22Rv1 (cell line): ENCODE measurements at regions not wholly inside any gene's neighbourhood (a gene's known extent, or its start where the extent isn't known, plus 50 kb on each side); places are given as distances from the start of the nearest gene placed in this dataset.

Experiments
- H3K27ac ChIP-seq: fragments of 450-650 bp; 2 replicates; pipeline ENCODE4 v1.5.1; 2017
- ZFX ChIP-seq: fragments of 450-650 bp; IDR thresholded peaks from 2 replicates; pipeline ENCODE4 v1.6.1; 2017; ENCODE audit warnings: antibody characterized with exemption, borderline replicate concordance
- TF ChIP-seq, protein P1 (sequence below): fragments of 450-650 bp; IDR thresholded peaks from 2 replicates; pipeline ENCODE4 v1.5.1; 2017; ENCODE audit warnings: mild to moderate bottlenecking

DNA sequence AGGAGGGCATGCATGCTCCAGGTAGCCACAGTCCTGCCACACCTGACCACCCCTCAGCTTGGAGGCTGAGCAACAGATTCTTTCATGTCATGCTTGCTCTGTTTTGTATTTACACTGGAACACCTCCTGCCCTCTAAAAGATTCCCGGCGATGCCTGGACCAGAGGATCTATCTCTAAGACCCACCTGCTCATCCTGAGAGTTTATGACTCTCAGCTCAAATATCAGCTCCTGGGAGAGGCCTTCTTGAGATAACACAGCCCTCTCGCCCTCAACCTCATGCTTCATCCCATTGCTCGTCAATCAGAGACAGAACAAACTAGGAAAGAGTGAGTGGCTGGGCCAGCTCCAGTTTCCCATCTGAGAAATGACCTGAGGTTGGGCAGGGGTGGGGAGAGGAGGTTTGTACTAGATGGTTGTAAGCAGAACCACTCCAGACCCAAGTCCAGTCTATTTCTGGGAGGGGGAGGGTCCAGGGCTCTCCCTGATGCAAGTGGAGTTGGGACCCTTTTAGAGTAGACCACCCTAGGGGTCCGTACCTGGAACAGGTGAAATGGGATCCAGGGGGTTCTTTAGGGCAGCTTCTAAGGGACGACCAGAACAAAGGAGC, 524.5 kb downstream of the MATN1 start:
- TF ChIP-seq ZFX, result no peak
- TF ChIP-seq, protein P1, sequence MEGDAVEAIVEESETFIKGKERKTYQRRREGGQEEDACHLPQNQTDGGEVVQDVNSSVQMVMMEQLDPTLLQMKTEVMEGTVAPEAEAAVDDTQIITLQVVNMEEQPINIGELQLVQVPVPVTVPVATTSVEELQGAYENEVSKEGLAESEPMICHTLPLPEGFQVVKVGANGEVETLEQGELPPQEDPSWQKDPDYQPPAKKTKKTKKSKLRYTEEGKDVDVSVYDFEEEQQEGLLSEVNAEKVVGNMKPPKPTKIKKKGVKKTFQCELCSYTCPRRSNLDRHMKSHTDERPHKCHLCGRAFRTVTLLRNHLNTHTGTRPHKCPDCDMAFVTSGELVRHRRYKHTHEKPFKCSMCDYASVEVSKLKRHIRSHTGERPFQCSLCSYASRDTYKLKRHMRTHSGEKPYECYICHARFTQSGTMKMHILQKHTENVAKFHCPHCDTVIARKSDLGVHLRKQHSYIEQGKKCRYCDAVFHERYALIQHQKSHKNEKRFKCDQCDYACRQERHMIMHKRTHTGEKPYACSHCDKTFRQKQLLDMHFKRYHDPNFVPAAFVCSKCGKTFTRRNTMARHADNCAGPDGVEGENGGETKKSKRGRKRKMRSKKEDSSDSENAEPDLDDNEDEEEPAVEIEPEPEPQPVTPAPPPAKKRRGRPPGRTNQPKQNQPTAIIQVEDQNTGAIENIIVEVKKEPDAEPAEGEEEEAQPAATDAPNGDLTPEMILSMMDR, result no peak
- H3K27ac ChIP-seq, result no peak overlapping the region

DNA sequence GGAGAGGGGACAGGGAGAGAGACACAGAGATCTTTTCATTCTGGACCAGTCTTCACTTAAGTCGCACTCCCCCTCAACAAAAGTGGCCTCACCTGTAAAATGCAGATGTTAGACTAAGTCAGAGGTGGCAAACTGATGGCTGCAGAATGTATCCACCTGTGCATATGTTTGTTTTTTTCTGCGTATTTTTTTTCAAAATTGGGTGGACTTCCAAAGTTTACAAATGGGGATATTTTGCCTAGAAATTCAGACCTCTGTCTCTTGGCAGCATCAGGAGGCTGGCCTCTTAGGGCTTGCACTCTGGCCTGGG, 525.0 kb downstream of the MATN1 start:
- TF ChIP-seq ZFX, result no peak
- TF ChIP-seq, protein P1, result no peak
- no peak overlapping the region for H3K27ac ChIP-seq

DNA sequence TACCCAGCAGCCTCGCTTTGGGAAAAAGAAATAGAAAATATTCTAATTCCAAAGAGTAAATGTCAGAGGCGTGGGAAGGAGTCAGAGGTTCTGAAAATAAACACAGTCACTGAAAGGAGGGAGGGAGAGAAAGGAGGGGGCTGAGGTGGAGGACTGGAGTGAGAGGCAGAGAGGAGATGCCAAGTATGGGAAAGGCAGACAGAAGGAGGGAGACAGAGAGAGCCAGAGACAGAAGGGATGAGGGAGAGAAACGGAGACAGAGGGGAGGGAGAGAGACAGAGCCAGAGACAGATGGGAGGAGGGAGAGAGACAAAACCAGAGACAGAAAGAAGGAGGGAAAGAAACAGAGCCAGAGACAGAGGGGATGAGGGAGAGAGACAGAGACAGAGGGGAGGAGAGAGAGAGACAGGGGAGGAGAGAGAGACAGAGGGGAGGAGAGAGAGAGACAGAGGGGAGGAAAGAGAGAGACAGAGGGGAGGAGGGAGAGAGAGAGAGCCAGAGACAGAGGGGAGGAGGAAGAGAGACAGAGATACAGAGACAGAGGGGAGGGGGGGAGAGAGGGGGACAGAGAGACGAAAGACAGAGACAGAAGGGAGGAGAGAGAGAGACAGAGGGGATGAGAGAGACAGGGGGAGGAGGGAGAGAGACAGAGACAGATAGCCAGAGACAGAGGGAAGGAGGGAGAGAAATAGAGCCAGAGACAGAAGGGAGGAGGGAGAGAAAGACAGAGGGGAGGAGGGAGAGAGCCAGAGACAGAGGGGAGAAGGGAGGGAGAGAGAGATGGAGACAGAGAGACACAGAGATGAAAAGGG, 525.5 kb downstream of the MATN1 start:
- no peak overlapping the region for H3K27ac ChIP-seq
- TF ChIP-seq ZFX, result no peak
- TF ChIP-seq, protein P1, result no peak

DNA sequence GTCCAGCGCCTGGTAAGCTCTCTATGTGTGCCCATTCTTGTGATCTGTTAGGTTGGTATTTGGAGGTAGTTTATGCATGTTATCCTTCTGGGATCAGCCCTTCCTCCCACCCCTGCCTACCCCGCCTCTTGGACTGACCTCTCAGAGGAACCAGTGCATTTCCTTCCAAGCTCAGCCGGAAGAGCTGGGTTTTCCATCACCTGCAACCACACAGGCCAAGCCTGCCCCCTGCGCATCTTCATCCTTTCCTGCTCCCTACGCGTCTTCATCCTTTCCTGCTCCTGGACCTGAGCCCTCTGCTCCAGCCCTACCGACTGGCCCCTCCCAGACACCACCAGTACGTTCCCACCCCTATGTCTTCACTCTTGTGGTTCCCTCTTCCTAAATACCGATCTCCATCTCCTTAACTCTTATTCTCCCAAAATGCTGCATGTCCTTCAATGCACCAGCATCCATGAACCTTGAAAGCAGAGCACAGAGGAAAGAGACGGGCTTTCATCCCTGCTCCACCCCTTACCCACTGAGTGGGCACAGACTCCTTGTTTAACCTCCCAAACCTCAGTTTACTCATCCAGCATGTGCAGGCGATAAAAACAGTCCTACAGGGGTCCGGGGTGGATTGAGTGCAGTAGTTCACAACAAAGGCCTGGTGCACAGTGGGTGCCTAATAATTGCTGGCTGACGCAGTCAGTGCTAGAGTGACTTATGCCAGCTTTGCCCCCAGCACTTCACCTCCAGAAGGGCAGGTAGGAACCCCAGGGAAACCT, 526.3 kb downstream of the MATN1 start:
- TF ChIP-seq ZFX, result no peak
- TF ChIP-seq, protein P1, result no peak
- H3K27ac ChIP-seq, result no peak overlapping the region

DNA sequence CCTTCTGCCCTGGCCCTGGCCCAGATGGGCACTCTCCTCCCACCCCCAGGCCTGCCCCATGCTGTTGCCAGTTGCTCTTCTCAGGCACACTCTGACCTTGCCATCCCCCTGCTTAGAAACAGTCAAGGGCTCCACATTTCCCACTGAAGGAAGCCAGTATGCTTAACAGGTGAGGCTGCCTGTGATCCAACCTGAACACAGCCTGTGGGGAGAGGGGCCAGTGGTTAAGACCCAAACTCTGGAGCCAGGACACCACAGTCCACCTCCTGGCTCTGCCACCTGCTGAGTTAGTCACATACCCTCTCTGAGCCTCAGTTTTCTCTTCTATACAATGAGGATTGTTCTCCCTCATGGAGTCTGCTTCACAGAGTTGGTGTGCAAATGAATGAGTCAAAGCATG, 526.9 kb downstream of the MATN1 start:
- no peak for TF ChIP-seq ZFX
- TF ChIP-seq, protein P1, result no peak
- no peak overlapping the region for H3K27ac ChIP-seq

DNA sequence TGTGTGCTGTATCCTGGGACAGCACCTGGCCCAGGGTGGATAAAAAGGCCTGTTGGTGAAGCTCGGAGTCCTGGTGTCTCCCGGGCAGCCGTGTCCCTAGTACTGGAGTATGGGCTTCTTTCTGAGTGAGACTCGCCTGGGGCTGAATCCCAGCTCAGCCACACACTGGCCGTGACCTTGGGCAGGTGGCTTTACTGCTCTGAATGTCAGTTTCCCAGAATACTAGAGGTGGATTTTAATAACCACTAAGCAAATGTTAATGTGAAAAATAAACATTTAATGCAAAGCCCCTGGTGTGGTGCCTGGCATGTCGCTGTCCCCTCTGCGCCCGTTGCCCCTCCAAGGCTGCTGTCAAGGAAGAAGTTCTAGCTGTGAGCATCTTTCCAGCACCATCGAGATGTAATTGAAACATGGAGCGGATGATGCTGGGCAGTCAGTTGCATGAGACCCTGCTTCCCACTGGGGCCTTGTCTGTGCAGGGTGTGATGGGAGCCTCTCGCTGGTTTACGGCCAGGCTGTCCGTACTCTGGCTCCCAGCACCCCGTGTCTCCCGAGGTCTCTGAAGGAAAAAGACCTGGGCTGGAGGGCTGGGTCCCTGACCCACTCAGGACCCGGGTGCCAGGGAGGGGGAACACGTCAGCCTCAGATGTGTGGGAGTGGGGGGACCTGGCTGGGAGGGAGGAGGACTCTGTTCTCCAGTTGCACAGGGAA, 527.8 kb downstream of the MATN1 start:
- no peak for TF ChIP-seq ZFX
- TF ChIP-seq, protein P1, result no peak
- no peak overlapping the region for H3K27ac ChIP-seq
